ENCODE measurements at regions not wholly inside any gene's neighbourhood (a gene's known extent, or its start where the extent isn't known, plus 50 kb on each side); places are given as distances from the start of the nearest gene placed in this dataset.
A peak's percentile ranks its signal among the peaks of the same experiment; 100 is the strongest.

DNA sequence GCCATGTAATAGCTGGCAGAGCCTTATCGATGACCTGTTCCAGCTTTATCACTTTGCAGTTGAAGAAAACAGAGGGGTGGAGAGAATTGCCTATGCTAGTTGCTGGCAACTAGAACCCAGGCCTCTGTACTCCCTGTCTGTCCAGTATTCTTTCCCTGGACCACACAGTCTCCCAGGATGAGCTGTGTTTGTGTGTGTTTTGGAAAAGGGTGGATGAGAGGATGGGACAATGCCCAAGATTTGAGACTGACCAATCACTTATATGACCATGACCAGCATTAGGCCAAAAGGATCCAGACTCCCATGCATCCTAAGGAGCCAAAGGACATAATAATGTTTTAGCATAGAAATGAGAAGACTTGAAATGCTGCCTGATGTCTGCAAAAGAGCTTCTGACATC lies 102.6 kb downstream of the CD200R1L start:
- no peaks in the 10 kb centered on the region for H3K79me2 ChIP-seq (ENCODE audit: low read depth)
- peaks cover 11% of the 10 kb centered on the region for H3F3A ChIP-seq (ENCODE audit: insufficient read depth, low read depth)
- 0 out of 2 replicates have a peak overlapping the region, but pooled peaks have one; percentile 13 for H2AFZ ChIP-seq
- no peak overlapping the region for H3K4me2 ChIP-seq
- H3K4me3 ChIP-seq: no peak overlapping the region
- TF ChIP-seq, protein P1, sequence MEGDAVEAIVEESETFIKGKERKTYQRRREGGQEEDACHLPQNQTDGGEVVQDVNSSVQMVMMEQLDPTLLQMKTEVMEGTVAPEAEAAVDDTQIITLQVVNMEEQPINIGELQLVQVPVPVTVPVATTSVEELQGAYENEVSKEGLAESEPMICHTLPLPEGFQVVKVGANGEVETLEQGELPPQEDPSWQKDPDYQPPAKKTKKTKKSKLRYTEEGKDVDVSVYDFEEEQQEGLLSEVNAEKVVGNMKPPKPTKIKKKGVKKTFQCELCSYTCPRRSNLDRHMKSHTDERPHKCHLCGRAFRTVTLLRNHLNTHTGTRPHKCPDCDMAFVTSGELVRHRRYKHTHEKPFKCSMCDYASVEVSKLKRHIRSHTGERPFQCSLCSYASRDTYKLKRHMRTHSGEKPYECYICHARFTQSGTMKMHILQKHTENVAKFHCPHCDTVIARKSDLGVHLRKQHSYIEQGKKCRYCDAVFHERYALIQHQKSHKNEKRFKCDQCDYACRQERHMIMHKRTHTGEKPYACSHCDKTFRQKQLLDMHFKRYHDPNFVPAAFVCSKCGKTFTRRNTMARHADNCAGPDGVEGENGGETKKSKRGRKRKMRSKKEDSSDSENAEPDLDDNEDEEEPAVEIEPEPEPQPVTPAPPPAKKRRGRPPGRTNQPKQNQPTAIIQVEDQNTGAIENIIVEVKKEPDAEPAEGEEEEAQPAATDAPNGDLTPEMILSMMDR (conservative IDR thresholded peaks at IDR 0.05): no peak
- H3K9me2 ChIP-seq (ENCODE audit: insufficient read depth): no peaks in the 10 kb centered on the region
- no peaks in the 10 kb centered on the region for H3K9me3 ChIP-seq (ENCODE audit: insufficient read depth, low read depth)
- no peaks in the 10 kb centered on the region for H3K27me3 ChIP-seq (ENCODE audit: insufficient read depth, low read depth)
- H4K20me1 ChIP-seq (ENCODE audit: insufficient read depth): no peaks in the 10 kb centered on the region
- H3K4me1 ChIP-seq (replicated peaks; ENCODE audit: insufficient read depth): peaks cover 37% of the 10 kb centered on the region
- intact Hi-C loops (cut with micrococcal nuclease; ENCODE audit: unreplicated experiment): no loop called here
- BruUV-seq (replicated peaks): no TSS peak
- ChIA-PET CTCF (interaction anchor here (0.6 kb wide), 2 partner anchors 96 to 694 kb away, joined by 3 to 5 read pairs; no protein-coding TSS in a partner anchor), POLR2A (ENCODE audit: unreplicated experiment) (interaction anchor here (0.6 kb wide), 2 partner anchors 10 to 13 kb away, joined by 6 to 21 read pairs; no protein-coding TSS in a partner anchor)
- no peak overlapping the region for H3K27ac ChIP-seq
- DNase-seq: no peak
- H3K36me3 ChIP-seq (ENCODE audit: low read depth): no peaks in the 10 kb centered on the region; the same call in 1 of the 2 replicates

DNA sequence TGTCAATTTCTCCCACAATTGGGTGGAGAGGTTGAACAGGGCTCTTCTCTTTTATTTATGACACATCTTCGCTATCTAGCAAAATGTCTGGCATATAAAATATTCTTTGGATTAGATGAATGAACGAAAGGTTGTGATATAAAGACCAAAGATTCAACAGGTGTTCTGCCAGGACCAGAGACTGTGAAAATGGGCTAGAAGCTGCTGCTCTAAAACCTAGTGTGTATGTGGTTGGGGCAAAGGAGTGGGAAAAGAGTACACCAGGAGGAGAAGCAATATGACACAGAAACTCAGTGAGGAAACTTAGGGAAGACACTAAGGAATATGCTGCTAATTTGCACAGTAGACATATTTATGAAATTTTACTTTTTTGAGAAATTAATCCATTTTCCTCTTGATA lies 102.0 kb upstream of the CCDC80 start:
- ChIA-PET POLR2A (ENCODE audit: unreplicated experiment) (no interaction called here), CTCF (no interaction called here)
- H3K4me1 ChIP-seq (replicated peaks; ENCODE audit: insufficient read depth): peaks cover 40% of the 10 kb centered on the region
- TF ChIP-seq EZH2 (IDR thresholded peaks at IDR 0.05; ENCODE audit: low read depth): no peak
- TF ChIP-seq, protein P1 (conservative IDR thresholded peaks at IDR 0.05): no peak
- no peaks in the 10 kb centered on the region for H4K20me1 ChIP-seq (ENCODE audit: insufficient read depth)
- no peak for DNase-seq
- intact Hi-C loops (cut with micrococcal nuclease; ENCODE audit: unreplicated experiment): no loop called here
- no peaks in the 10 kb centered on the region for H3K27me3 ChIP-seq (ENCODE audit: insufficient read depth, low read depth)
- H3K27ac ChIP-seq: no peak overlapping the region
- no peak overlapping the region for H2AFZ ChIP-seq
- no peaks in the 10 kb centered on the region for H3K79me2 ChIP-seq (ENCODE audit: low read depth)
- no TSS peak for BruUV-seq (replicated peaks)
- no peaks in the 10 kb centered on the region for H3K9me3 ChIP-seq (ENCODE audit: insufficient read depth, low read depth)
- no peaks in the 10 kb centered on the region for H3K36me3 ChIP-seq (ENCODE audit: low read depth)
- H3F3A ChIP-seq (ENCODE audit: insufficient read depth, low read depth): peaks cover 5% of the 10 kb centered on the region
- no peaks in the 10 kb centered on the region for H3K9me2 ChIP-seq (ENCODE audit: insufficient read depth)
- no peak overlapping the region for H3K4me3 ChIP-seq
- H3K4me2 ChIP-seq: no peak overlapping the region

DNA sequence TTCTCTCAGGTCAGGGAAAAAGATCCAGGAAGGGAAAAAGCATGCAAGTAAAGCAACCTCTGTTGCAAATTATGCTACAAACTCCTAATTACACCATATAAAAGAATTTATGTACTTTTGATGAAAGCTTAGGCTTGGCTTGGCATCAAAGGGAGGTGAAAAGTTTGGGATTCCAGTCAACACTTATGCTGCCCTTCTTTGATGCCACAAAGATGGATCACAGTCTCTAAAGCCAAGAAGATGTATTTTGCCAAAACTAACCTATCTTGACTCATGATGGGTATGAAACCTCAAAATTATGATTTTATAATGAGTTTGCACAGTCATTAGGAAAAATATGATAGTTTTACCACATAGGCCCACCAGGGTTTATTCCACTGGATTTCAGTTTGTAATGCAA lies 101.0 kb upstream of the CCDC80 start:
- Histone ChIP-seq H3K4me1 (replicated peaks; ENCODE audit: insufficient read depth) (peaks cover 32% of the 10 kb centered on the region), H3K27ac (no peak overlapping the region), H3K79me2 (ENCODE audit: low read depth) (no peaks in the 10 kb centered on the region), H3K9me3 (ENCODE audit: insufficient read depth, low read depth) (no peaks in the 10 kb centered on the region), H2AFZ (no peak overlapping the region), H4K20me1 (ENCODE audit: insufficient read depth) (no peaks in the 10 kb centered on the region), H3K4me3 (no peak overlapping the region), H3F3A (ENCODE audit: insufficient read depth, low read depth) (no peaks in the 10 kb centered on the region), H3K9me2 (ENCODE audit: insufficient read depth) (no peaks in the 10 kb centered on the region), H3K27me3 (ENCODE audit: insufficient read depth, low read depth) (no peaks in the 10 kb centered on the region), H3K4me2 (no peak overlapping the region), H3K36me3 (ENCODE audit: low read depth) (no peaks in the 10 kb centered on the region)
- intact Hi-C loops (cut with micrococcal nuclease; ENCODE audit: unreplicated experiment): no loop called here
- CTCF ChIA-PET: no interaction called here
- BruUV-seq (replicated peaks): no TSS peak
- POLR2A ChIA-PET (ENCODE audit: unreplicated experiment): no interaction called here
- no peak for DNase-seq
- TF ChIP-seq, protein P1 (conservative IDR thresholded peaks at IDR 0.05): no peak
- no peak for TF ChIP-seq EZH2 (IDR thresholded peaks at IDR 0.05; ENCODE audit: low read depth)
